H9 (cell line): ENCODE measurements at regions not wholly inside any gene's neighbourhood (a gene's known extent, or its start where the extent isn't known, plus 50 kb on each side); places are given as distances from the start of the nearest gene placed in this dataset.

Experiments used
- DNase-seq: peaks from one replicate; pipeline ENCODE4 v3.0.0-alpha.2; 2017
- H2AFZ ChIP-seq: one replicate; pipeline ENCODE4 v1.6.1; 2013; ENCODE audit warnings: mild to moderate bottlenecking, low read length, control low read depth, moderate library complexity
- H2AK5ac ChIP-seq: 2 replicates; pipeline ENCODE4 v1.6.1; 2013; ENCODE audit warnings: low read length, control low read depth, mixed read lengths; ENCODE audit not compliant: insufficient read length
- H2BK120ac ChIP-seq: one replicate; pipeline ENCODE4 v1.6.1; 2013; ENCODE audit warnings: low read depth, mild to moderate bottlenecking, low read length, control low read depth, inconsistent platforms; ENCODE audit not compliant: poor library complexity, severe bottlenecking
- H2BK12ac ChIP-seq: 2 replicates; pipeline ENCODE4 v1.6.1; 2013; ENCODE audit warnings: low read length, control low read depth, mixed read lengths, low read depth; ENCODE audit not compliant: insufficient read length
- H2BK15ac ChIP-seq: 2 replicates; pipeline ENCODE4 v1.6.1; 2013; ENCODE audit warnings: low read depth, low read length, control low read depth
- H2BK20ac ChIP-seq: one replicate; pipeline ENCODE4 v1.6.1; 2013; ENCODE audit warnings: low read depth, mild to moderate bottlenecking, low read length, control low read depth, inconsistent platforms; ENCODE audit not compliant: poor library complexity, severe bottlenecking
- H2BK5ac ChIP-seq: 2 replicates; pipeline ENCODE4 v1.6.1; 2013; ENCODE audit warnings: low read length, control low read depth, mixed read lengths; ENCODE audit not compliant: insufficient read length
- H3K14ac ChIP-seq: 2 replicates; pipeline ENCODE4 v1.6.1; 2013; ENCODE audit warnings: low read length, control low read depth; ENCODE audit not compliant: insufficient read depth
- H3K18ac ChIP-seq: 2 replicates; pipeline ENCODE4 v1.6.1; 2013; ENCODE audit warnings: low read depth, mild to moderate bottlenecking, mixed read lengths, low read length, control low read depth; ENCODE audit not compliant: insufficient read length
- H3K23ac ChIP-seq: 2 replicates; pipeline ENCODE4 v1.6.1; 2013; ENCODE audit warnings: low read length, control low read depth, mixed read lengths, low read depth; ENCODE audit not compliant: insufficient read length
- H3K23me2 ChIP-seq: 2 replicates; pipeline ENCODE4 v1.6.1; 2013; ENCODE audit warnings: low read depth, mild to moderate bottlenecking, mixed read lengths, low read length, control low read depth; ENCODE audit not compliant: insufficient read length, poor library complexity, severe bottlenecking
- H3K27ac ChIP-seq: 2 replicates; pipeline ENCODE4 v1.5.1; 2013; ENCODE audit warnings: low read length, control low read depth, mixed read lengths, low read depth; ENCODE audit not compliant: insufficient read length
- H3K27me3 ChIP-seq: 2 replicates; pipeline ENCODE4 v1.6.1; 2013; ENCODE audit warnings: low read length, control low read depth, inconsistent platforms; ENCODE audit not compliant: insufficient read depth
- H3K4ac ChIP-seq: 2 replicates; pipeline ENCODE4 v1.6.1; 2013; ENCODE audit warnings: low read depth, mild to moderate bottlenecking, control low read depth, inconsistent platforms, low read length, moderate library complexity
- H3K4me1 ChIP-seq: 2 replicates; pipeline ENCODE4 v1.6.1; 2013; ENCODE audit warnings: low read length, control low read depth, inconsistent platforms; ENCODE audit not compliant: insufficient read depth
- H3K4me2 ChIP-seq: 2 replicates; pipeline ENCODE4 v1.6.1; 2013; ENCODE audit warnings: low read length, control low read depth, mixed read lengths; ENCODE audit not compliant: insufficient read length, insufficient read depth
- H3K56ac ChIP-seq: 2 replicates; pipeline ENCODE4 v1.6.1; 2013; ENCODE audit warnings: low read depth, mild to moderate bottlenecking, mixed read lengths, low read length, control low read depth; ENCODE audit not compliant: insufficient read length
- H3K79me1 ChIP-seq: 2 replicates; pipeline ENCODE4 v1.6.1; 2013; ENCODE audit warnings: low read depth, mild to moderate bottlenecking, moderate library complexity, low read length, control low read depth, inconsistent platforms; ENCODE audit not compliant: insufficient read depth, poor library complexity, severe bottlenecking
- H3K79me2 ChIP-seq: 2 replicates; pipeline ENCODE4 v1.6.1; 2013; ENCODE audit warnings: low read length, control low read depth, inconsistent platforms; ENCODE audit not compliant: insufficient read depth
- H3K9ac ChIP-seq: 2 replicates; pipeline ENCODE4 v1.6.1; 2013; ENCODE audit warnings: low read length, control low read depth, mixed read lengths; ENCODE audit not compliant: insufficient read length; ENCODE audit errors: extremely low read depth
- H3K9me3 ChIP-seq: one replicate; pipeline ENCODE4 v1.6.1; 2013; ENCODE audit warnings: low read depth, low read length, inconsistent platforms; ENCODE audit not compliant: control insufficient read depth
- H3T11ph ChIP-seq: one replicate; pipeline ENCODE4 v1.6.1; 2013; ENCODE audit warnings: mild to moderate bottlenecking, low read length, control low read depth, inconsistent platforms
- H4K20me1 ChIP-seq: one replicate; pipeline ENCODE4 v1.6.1; 2013; ENCODE audit not compliant: control insufficient read depth, insufficient read length, insufficient read depth
- H4K5ac ChIP-seq: 2 replicates; pipeline ENCODE4 v1.6.1; 2013; ENCODE audit warnings: low read depth, mild to moderate bottlenecking, mixed read lengths, low read length, control low read depth; ENCODE audit not compliant: insufficient read length
- H4K8ac ChIP-seq: replicated peaks from 2 replicates; pipeline ENCODE4 v1.6.1; 2013; ENCODE audit warnings: low read length, control low read depth, mixed read lengths, low read depth; ENCODE audit not compliant: insufficient read length
- H4K91ac ChIP-seq: 2 replicates; pipeline ENCODE4 v1.6.1; 2013; ENCODE audit warnings: low read depth, mild to moderate bottlenecking, moderate library complexity, mixed read lengths, low read length, control low read depth; ENCODE audit not compliant: insufficient read length
- H3K27ac Mint-ChIP-seq, 3 experiments: 2 replicates in 2 of 3; 3 replicates in 1 of 3; pipeline ENCODE4 v1.8.0; 2020 to 2021; ENCODE audit warnings: mixed read lengths in 3 of 3, mild to moderate bottlenecking in 1 of 3, moderate library complexity in 1 of 3
- H3K27me3 Mint-ChIP-seq: 2 replicates; pipeline ENCODE4 v1.8.0; 2021; ENCODE audit warnings: low read depth, mild to moderate bottlenecking, moderate library complexity, mixed read lengths
- H3K36me3 Mint-ChIP-seq, 3 experiments: 2 replicates in 2 of 3; 3 replicates in 1 of 3; pipeline ENCODE4 v1.8.0; 2020 to 2021; ENCODE audit warnings: low read depth in 3 of 3, mixed read lengths in 3 of 3; ENCODE audit not compliant: insufficient read depth in 1 of 3
- H3K4me1 Mint-ChIP-seq, 2 experiments: 2 replicates each; pipeline ENCODE4 v1.8.0; 2020; ENCODE audit warnings: mixed read lengths in 2 of 2
- H3K4me3 Mint-ChIP-seq, 2 experiments: 2 replicates in 1 of 2; 3 replicates in 1 of 2; pipeline ENCODE4 v1.8.0; 2020 to 2021; ENCODE audit warnings: mild to moderate bottlenecking in 2 of 2, mixed read lengths in 2 of 2, moderate library complexity in 1 of 2
- H3K9me3 Mint-ChIP-seq, 2 experiments: 2 replicates in 1 of 2; 3 replicates in 1 of 2; pipeline ENCODE4 v1.8.0; 2020; ENCODE audit warnings: mild to moderate bottlenecking in 2 of 2, mixed read lengths in 2 of 2, moderate library complexity in 1 of 2
- CTCF ChIP-seq: fragments of 200-600 bp; sonication (generic); conservative IDR thresholded peaks from 3 replicates; pipeline ENCODE4 v1.8.0; 2021; ENCODE audit warnings: antibody characterized with exemption, mild to moderate bottlenecking
- WGBS: extraction: QIAGEN DNeasy Blood & Tissue Kit; methylation state at CpG from one replicate; pipeline ENCODE4 v1.1.7; 2013; ENCODE audit warnings: missing lambda C conversion rate, low lambda C conversion rate, mixed read lengths; ENCODE audit not compliant: insufficient read length; ENCODE audit errors: extremely low coverage; 5-methylcytosine and 5-hydroxymethylcytosine counted together

GRCh38 chr12:5376591-5377207 lies 55.2 kb upstream of the NTF3 start:
- H3K4me1 Mint-ChIP-seq = no peaks in the 10 kb centered on the region
- no peaks in the 10 kb centered on the region for H3K9me3 Mint-ChIP-seq
- no CpG with 5 or more reads among the region's 5 CpGs for WGBS
- Histone ChIP-seq H2BK120ac (no peak overlapping the region), H3K18ac (no peak overlapping the region), H3K79me2 (no peaks in the 10 kb centered on the region), H3K56ac (no peak overlapping the region), H3K23ac (no peak overlapping the region), H4K20me1 (no peaks in the 10 kb centered on the region), H2AFZ (no peak overlapping the region), H3K9me3 (no peaks in the 10 kb centered on the region), H4K91ac (no peak overlapping the region), H2AK5ac (no peak overlapping the region), H3T11ph (no peak overlapping the region), H3K27me3 (no peaks in the 10 kb centered on the region), H3K4me1 (no peaks in the 10 kb centered on the region), H2BK12ac (no peak overlapping the region), H2BK15ac (no peak overlapping the region), H3K23me2 (no peaks in the 10 kb centered on the region), H2BK20ac (no peak overlapping the region), H3K79me1 (no peaks in the 10 kb centered on the region), H4K5ac (no peak overlapping the region), H4K8ac (no peak overlapping the region), H3K27ac (no peak overlapping the region), H3K4me2 (no peak overlapping the region), H3K4ac (no peak overlapping the region), H3K14ac (no peak overlapping the region), H3K9ac (no peak overlapping the region), H2BK5ac (no peak overlapping the region)
- peaks cover 0 to 2% (median 0%) of the 10 kb centered on the region in 3 experiments; a peak in 1 of 7 replicates for H3K36me3 Mint-ChIP-seq
- H3K27me3 Mint-ChIP-seq = no peaks in the 10 kb centered on the region
- DNase-seq = no peak
- TF ChIP-seq CTCF = no peak
- H3K4me3 Mint-ChIP-seq = no peak overlapping the region
- no peak overlapping the region for H3K27ac Mint-ChIP-seq
